ENCODE measurements at regions not wholly inside any gene's neighbourhood (a gene's known extent, or its start where the extent isn't known, plus 50 kb on each side); places are given as distances from the start of the nearest gene placed in this dataset.
"Not testable (repeated sequence)": the region's sequence is repeated elsewhere in the genome, so short reads cannot be mapped to it uniquely, and the experiment has no call there.

GRCh38 chr5:103706939-103707682 lies 144.5 kb upstream of the NUDT12 start:
- ChIA-PET CTCF (no interaction called here), POLR2A (no interaction called here)
- DNase-seq (ENCODE audit: extremely low spot score) = no peak
- TF ChIP-seq FOXK2 (IDR thresholded peaks at IDR 0.05) = no peak
- TF ChIP-seq, protein P1, sequence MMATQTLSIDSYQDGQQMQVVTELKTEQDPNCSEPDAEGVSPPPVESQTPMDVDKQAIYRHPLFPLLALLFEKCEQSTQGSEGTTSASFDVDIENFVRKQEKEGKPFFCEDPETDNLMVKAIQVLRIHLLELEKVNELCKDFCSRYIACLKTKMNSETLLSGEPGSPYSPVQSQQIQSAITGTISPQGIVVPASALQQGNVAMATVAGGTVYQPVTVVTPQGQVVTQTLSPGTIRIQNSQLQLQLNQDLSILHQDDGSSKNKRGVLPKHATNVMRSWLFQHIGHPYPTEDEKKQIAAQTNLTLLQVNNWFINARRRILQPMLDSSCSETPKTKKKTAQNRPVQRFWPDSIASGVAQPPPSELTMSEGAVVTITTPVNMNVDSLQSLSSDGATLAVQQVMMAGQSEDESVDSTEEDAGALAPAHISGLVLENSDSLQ (IDR thresholded peaks at IDR 0.05) = no peak
- TF ChIP-seq ZNF384 (IDR thresholded peaks at IDR 0.05) = no peak
- no peak for TF ChIP-seq L3MBTL2 (conservative IDR thresholded peaks at IDR 0.05)
- TF ChIP-seq LEF1 (IDR thresholded peaks at IDR 0.05; ENCODE audit: borderline replicate concordance) = no peak
- TF ChIP-seq FOXA1 (IDR thresholded peaks at IDR 0.05) = no peak
- no peak for TF ChIP-seq ARNT (IDR thresholded peaks at IDR 0.05)
- TF ChIP-seq SUZ12 (IDR thresholded peaks at IDR 0.05) = no peak
- TF ChIP-seq FOXM1 (IDR thresholded peaks at IDR 0.05; ENCODE audit: borderline replicate concordance) = no peak
- no peak for TF ChIP-seq SP1 (IDR thresholded peaks at IDR 0.05)

DNA sequence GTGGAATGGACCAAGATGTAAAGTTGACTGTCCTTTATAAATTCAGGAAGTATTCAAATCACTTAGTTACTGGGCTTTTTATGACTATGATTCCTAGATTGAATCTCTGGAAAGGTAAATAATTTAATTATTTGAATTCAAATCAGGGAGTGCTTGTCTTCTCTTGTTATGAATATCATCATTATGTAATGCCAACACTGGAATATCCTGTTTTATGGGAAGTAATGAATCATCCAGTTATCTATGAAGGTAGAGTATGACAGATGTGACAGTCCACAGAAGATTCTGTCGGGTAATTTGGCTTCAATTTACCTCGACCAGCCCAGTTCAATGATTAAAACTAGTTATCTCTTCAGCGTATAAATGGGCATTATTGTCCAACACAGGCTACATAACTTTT lies 141.0 kb upstream of the NUDT12 start:
- ChIA-PET POLR2A (no interaction called here), CTCF (no interaction called here)
- TF ChIP-seq ARNT (IDR thresholded peaks at IDR 0.05) = no peak
- TF ChIP-seq ZNF384 (IDR thresholded peaks at IDR 0.05) = no peak
- no peak for TF ChIP-seq LEF1 (IDR thresholded peaks at IDR 0.05; ENCODE audit: borderline replicate concordance)
- no peak for TF ChIP-seq FOXK2 (IDR thresholded peaks at IDR 0.05)
- TF ChIP-seq BHLHE40 (IDR thresholded peaks at IDR 0.05; ENCODE audit: borderline replicate concordance) = no peak
- TF ChIP-seq TARDBP (IDR thresholded peaks at IDR 0.05) = no peak
- TF ChIP-seq ELF4 (IDR thresholded peaks at IDR 0.05) = no peak
- no peak for TF ChIP-seq HDGF (IDR thresholded peaks at IDR 0.05; ENCODE audit: borderline replicate concordance)
- TF ChIP-seq L3MBTL2 (conservative IDR thresholded peaks at IDR 0.05) = no peak
- TF ChIP-seq FOXA1 (IDR thresholded peaks at IDR 0.05) = no peak
- no peak for DNase-seq (ENCODE audit: extremely low spot score)

DNA sequence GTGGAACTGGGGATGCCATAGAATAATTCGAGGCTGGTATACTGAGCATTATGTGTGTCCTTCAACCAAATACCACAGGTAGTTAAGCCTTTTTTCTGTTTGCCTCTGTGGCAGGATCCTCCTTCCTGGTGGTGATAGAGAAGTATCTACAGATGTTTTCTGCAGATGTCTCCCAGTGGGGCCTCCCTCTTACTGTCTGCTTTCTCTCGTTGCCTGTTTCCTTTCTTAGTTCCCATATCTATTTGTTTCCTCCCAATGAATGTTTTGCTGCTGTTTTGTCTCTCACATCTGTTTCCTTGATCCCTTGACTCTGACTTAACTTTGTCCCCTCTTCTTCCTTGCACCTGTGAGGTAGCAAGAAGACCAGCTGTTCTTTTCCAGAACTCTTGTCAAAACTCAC lies 130.9 kb upstream of the NUDT12 start:
- TF ChIP-seq ZNF384 (IDR thresholded peaks at IDR 0.05) = no peak
- ChIA-PET CTCF (no interaction called here), POLR2A (no interaction called here)
- no peak for DNase-seq (ENCODE audit: extremely low spot score)

GRCh38 chr5:103690676-103691075 lies 128.1 kb upstream of the NUDT12 start:
- DNase-seq (ENCODE audit: extremely low spot score) = no peak
- ChIA-PET POLR2A (interaction anchor here (0.6 kb wide), 1 partner anchor 498 kb away, joined by 3 read pairs; no protein-coding TSS in a partner anchor), CTCF (no interaction called here)
- TF ChIP-seq NFRKB (IDR thresholded peaks at IDR 0.05) (no peak), L3MBTL2 (conservative IDR thresholded peaks at IDR 0.05) (no peak), LEF1 (IDR thresholded peaks at IDR 0.05; ENCODE audit: borderline replicate concordance) (no peak)

- TF ChIP-seq SP1 (IDR thresholded peaks at IDR 0.05) = no peak
- TF ChIP-seq ZNF384 (IDR thresholded peaks at IDR 0.05) = no peak
- TF ChIP-seq ARNT (IDR thresholded peaks at IDR 0.05) = no peak
- no peak for TF ChIP-seq CTBP1 (IDR thresholded peaks at IDR 0.05; ENCODE audit: borderline replicate concordance)
- no peak for TF ChIP-seq HDGF (IDR thresholded peaks at IDR 0.05; ENCODE audit: borderline replicate concordance)
- TF ChIP-seq L3MBTL2 (conservative IDR thresholded peaks at IDR 0.05) = no peak
- TF ChIP-seq FOXM1 (IDR thresholded peaks at IDR 0.05; ENCODE audit: borderline replicate concordance) = no peak
- no peak for TF ChIP-seq SUZ12 (IDR thresholded peaks at IDR 0.05)
- no peak for TF ChIP-seq NFRKB (IDR thresholded peaks at IDR 0.05)
- CTCF ChIA-PET = no interaction called here
- DNase-seq (ENCODE audit: extremely low spot score) = no peak
- POLR2A ChIA-PET = no interaction called here
These were observed 117.3 kb upstream of the NUDT12 start for GRCh38 chr5:103679873-103680272.

- CTCF ChIA-PET; POLR2A ChIA-PET; DNase-seq (ENCODE audit: extremely low spot score): not testable (repeated sequence)
These were observed 113.6 kb upstream of the NUDT12 start for GRCh38 chr5:103676198-103676597.

DNA sequence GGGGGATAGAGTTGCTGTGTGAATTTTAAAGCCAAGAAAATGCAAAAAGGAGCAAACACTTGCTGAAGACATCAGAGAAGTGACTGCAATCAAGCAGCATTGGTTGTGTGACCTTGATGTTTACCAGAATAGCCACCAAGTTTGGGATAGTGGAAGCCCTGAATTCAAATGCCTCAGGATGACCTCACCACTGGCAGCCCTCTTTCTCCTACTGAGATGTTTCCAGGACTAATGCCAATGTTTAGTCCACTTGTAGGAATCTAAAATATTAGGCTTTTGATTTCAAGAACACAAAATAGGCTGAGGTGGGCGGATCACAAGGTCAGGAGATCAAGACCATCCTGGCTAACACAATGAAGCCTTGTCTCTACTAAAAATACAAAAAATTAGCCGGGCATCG lies 112.2 kb upstream of the NUDT12 start:
- POLR2A ChIA-PET = no interaction called here
- no peak for TF ChIP-seq L3MBTL2 (conservative IDR thresholded peaks at IDR 0.05)
- no peak for TF ChIP-seq FOXA1 (IDR thresholded peaks at IDR 0.05)
- TF ChIP-seq ELF4 (IDR thresholded peaks at IDR 0.05) = no peak
- no peak for TF ChIP-seq NFRKB (IDR thresholded peaks at IDR 0.05)
- no peak for TF ChIP-seq FOXM1 (IDR thresholded peaks at IDR 0.05; ENCODE audit: borderline replicate concordance)
- TF ChIP-seq ARNT (IDR thresholded peaks at IDR 0.05) = no peak
- TF ChIP-seq BHLHE40 (IDR thresholded peaks at IDR 0.05; ENCODE audit: borderline replicate concordance) = no peak
- TF ChIP-seq SUZ12 (IDR thresholded peaks at IDR 0.05) = no peak
- TF ChIP-seq FOXK2 (IDR thresholded peaks at IDR 0.05) = no peak
- no peak for TF ChIP-seq HDGF (IDR thresholded peaks at IDR 0.05; ENCODE audit: borderline replicate concordance)
- DNase-seq (ENCODE audit: extremely low spot score) = no peak
- CTCF ChIA-PET = no interaction called here

- ChIA-PET POLR2A (no interaction called here), CTCF (no interaction called here)
- TF ChIP-seq L3MBTL2 (conservative IDR thresholded peaks at IDR 0.05) = no peak
- TF ChIP-seq TARDBP (IDR thresholded peaks at IDR 0.05) = no peak
- TF ChIP-seq, protein P1 (IDR thresholded peaks at IDR 0.05) = no peak
- TF ChIP-seq FOXA1 (IDR thresholded peaks at IDR 0.05) = no peak
- no peak for DNase-seq (ENCODE audit: extremely low spot score)
These were observed 111.7 kb upstream of the NUDT12 start for GRCh38 chr5:103674251-103674650.

Data from HEK293T (cell line).